Right lobe of liver (tissue), 6 donors: ENCODE measurements at regions not wholly inside any gene's neighbourhood (a gene's known extent, or its start where the extent isn't known, plus 50 kb on each side); places are given as distances from the start of the nearest gene placed in this dataset.
A peak's percentile ranks its signal among the peaks of the same experiment; 100 is the strongest.
"Not testable (repeated sequence)": the region's sequence is repeated elsewhere in the genome, so short reads cannot be mapped to it uniquely, and the experiment has no call there.

ENCODE experiments used
- ATAC-seq, 4 donors: fragments of 200-7000 bp; cut with Tn5 transposase; one replicate each; pipeline ENCODE4 v1.9.1; 2020; ENCODE audit warnings: mild to moderate bottlenecking in 4 of 4, moderate library complexity in 4 of 4
- DNase-seq, 3 donors: peaks; one replicate each; pipeline ENCODE4 v3.0.0-alpha.2; 2020
- H3K27ac ChIP-seq, 3 donors: fragments of 200-600 bp; one replicate each; pipeline ENCODE4 v1.8.0; 2022
- H3K27me3 ChIP-seq, 2 donors: fragments of 200-600 bp; one replicate each; pipeline ENCODE4 v1.8.0; 2022
- H3K36me3 ChIP-seq, 4 donors: fragments of 200-600 bp; sonication (generic) in 1 of 4; one replicate each; pipeline versions ENCODE4 v1.5.1 to v1.8.0; 2017 to 2022; ENCODE audit warnings: control low read depth in 1 of 4
- H3K4me1 ChIP-seq, 4 donors: fragments of 200-600 bp; sonication (generic) in 1 of 4; one replicate each; pipeline versions ENCODE4 v1.5.1 to v1.8.0; 2017 to 2022; ENCODE audit warnings: control low read depth in 1 of 4
- H3K4me3 ChIP-seq, 3 donors: fragments of 200-600 bp; one replicate each; pipeline ENCODE4 v1.8.0; 2022
- H3K9me3 ChIP-seq, 4 donors: fragments of 200-600 bp; sonication (generic) in 1 of 4; one replicate each; pipeline versions ENCODE4 v1.5.1 to v1.8.0; 2017 to 2022; ENCODE audit warnings: control low read depth in 1 of 4
- CTCF ChIP-seq, 4 donors: fragments of 200-600 bp in 3 of 4; fragments of 450-650 bp in 1 of 4; IDR thresholded peaks; one replicate each; pipeline versions ENCODE4 v1.5.1 to v1.8.0; 2016 to 2022; ENCODE audit warnings: antibody characterized with exemption in 4 of 4, mild to moderate bottlenecking in 2 of 4
- POLR2A ChIP-seq: fragments of 450-650 bp; IDR thresholded peaks from one replicate; pipeline ENCODE4 v1.6.1; 2017; ENCODE audit warnings: antibody characterized with exemption, mild to moderate bottlenecking
- WGBS: methylation state at CpG from one replicate; pipeline ENCODE4 v1.1.6; 2018; ENCODE audit warnings: low coverage, low lambda C conversion rate; ENCODE audit not compliant: insufficient coverage; ENCODE audit errors: missing lambda C conversion rate; 5-methylcytosine and 5-hydroxymethylcytosine counted together
- intact Hi-C, 2 donors: fragments of 100-400 bp; cut with DNase I; formaldehyde crosslinking; loops; one replicate each; pipeline versions ENCODE4 v1.11.2 to v1.14.1; 2022
- donor health status: DM: no; HTN: yes; CAD: no.
- donor health status: DM: no; HTN: no; CAD: no.
- donor health status: DM: no; HTN: no; CAD: no.
- donor health status: DM: no; HTN: yes; CAD: no.
- donor health status: DM: no; HTN: yes; CAD: no.

GRCh38 chr2:107572890-107573289 is 253.8 kb upstream of the RGPD4 start:
- H3K9me3 ChIP-seq, H3K27ac ChIP-seq, H3K36me3 ChIP-seq, H3K4me3 ChIP-seq, H3K27me3 ChIP-seq, H3K4me1 ChIP-seq, ATAC-seq, intact Hi-C loops: not testable (repeated sequence)
- DNase-seq, result peak in 2 of 3 donors; percentile 38 to 49
- WGBS, result 52% methylated on average over 9 of the region's 13 CpGs
- TF ChIP-seq CTCF (IDR thresholded peaks at IDR 0.05), result peak; percentile 10 to 36 (median 17)

GRCh38 chr2:107576991-107577390 is 249.7 kb upstream of the RGPD4 start:
- Histone ChIP-seq H3K36me3 (no peaks in the 10 kb centered on the region), H3K9me3 (no peaks in the 10 kb centered on the region), H3K27ac (no peak overlapping the region), H3K4me3 (no peak overlapping the region), H3K27me3 (no peaks in the 10 kb centered on the region), H3K4me1 (no peaks in the 10 kb centered on the region)
- ATAC-seq (no peak), DNase-seq (no peak)
- no peak for TF ChIP-seq CTCF (IDR thresholded peaks at IDR 0.05)
- TF ChIP-seq POLR2A, result no peak
- intact Hi-C loops, result no loop called here
- 65% methylated on average over 5 of the region's 5 CpGs for whole genome bisulfite sequencing

- no peaks in the 10 kb centered on the region for H3K4me1 ChIP-seq
- no peaks in the 10 kb centered on the region for H3K9me3 ChIP-seq
- TF ChIP-seq POLR2A, result no peak
- no peak for TF ChIP-seq CTCF (IDR thresholded peaks at IDR 0.05)
- no peaks in the 10 kb centered on the region for H3K36me3 ChIP-seq
- H3K27me3 ChIP-seq, result no peaks in the 10 kb centered on the region
- DNase-seq (no peak), ATAC-seq (no peak)
- H3K27ac ChIP-seq, result no peak overlapping the region
- H3K4me3 ChIP-seq, result no peak overlapping the region
- intact Hi-C loops, result no loop called here
Observed at GRCh38 chr2:107582487-107582886, 244.2 kb upstream of the RGPD4 start.

- ATAC-seq (no peak), DNase-seq (no peak)
- intact Hi-C loops, result no loop called here
- H3K4me3 ChIP-seq, result no peak overlapping the region
- WGBS, result 62% methylated on average over 1 of the region's 1 CpG
- H3K9me3 ChIP-seq, result no peaks in the 10 kb centered on the region
- no peaks in the 10 kb centered on the region for H3K36me3 ChIP-seq
- H3K27me3 ChIP-seq, result no peaks in the 10 kb centered on the region
- no peak overlapping the region for H3K27ac ChIP-seq
- no peaks in the 10 kb centered on the region for H3K4me1 ChIP-seq
- TF ChIP-seq CTCF (IDR thresholded peaks at IDR 0.05) (no peak), POLR2A (no peak)
Observed at GRCh38 chr2:107584577-107584976, 242.1 kb upstream of the RGPD4 start.

- H3K27ac ChIP-seq, result no peak overlapping the region
- no peaks in the 10 kb centered on the region for H3K4me1 ChIP-seq
- no peaks in the 10 kb centered on the region for H3K27me3 ChIP-seq
- ATAC-seq, result no peak
- 42% methylated on average over 3 of the region's 3 CpGs for WGBS
- no peaks in the 10 kb centered on the region for H3K9me3 ChIP-seq
- DNase-seq, result no peak
- intact Hi-C loops, result no loop called here
- TF ChIP-seq CTCF (IDR thresholded peaks at IDR 0.05), result no peak
- TF ChIP-seq POLR2A, result no peak
- H3K4me3 ChIP-seq, result no peak overlapping the region
- H3K36me3 ChIP-seq, result no peaks in the 10 kb centered on the region
Observed at GRCh38 chr2:107585851-107586250, 240.8 kb upstream of the RGPD4 start.
